ENCODE measurements at regions not wholly inside any gene's neighbourhood (a gene's known extent, or its start where the extent isn't known, plus 50 kb on each side); places are given as distances from the start of the nearest gene placed in this dataset. TPM values are rescaled to one million over a fixed set of nuclear protein-coding genes. Genes with fewer than 3 reads are reported as not detected.

DNA sequence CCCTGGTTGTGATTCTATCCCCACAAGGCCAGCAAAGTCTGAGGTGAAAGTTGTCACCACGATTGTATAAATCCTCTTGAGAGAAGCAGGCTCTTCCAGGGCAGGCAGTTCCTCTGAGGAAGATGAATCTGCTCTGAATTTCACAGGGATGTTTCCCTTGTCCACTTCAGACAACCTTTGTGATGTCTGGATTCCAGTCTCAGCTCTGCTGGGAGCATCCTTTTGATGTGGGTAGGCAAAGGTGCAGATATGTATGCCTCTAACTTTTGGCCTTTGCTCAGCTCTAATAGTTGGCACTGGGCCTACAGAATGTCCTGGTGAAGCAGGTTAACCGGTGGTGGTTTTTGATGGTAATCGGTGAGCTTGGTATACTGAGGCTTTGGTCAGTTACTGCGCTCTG lies 50.6 kb upstream of the WDR1 start (continued):
- TF ChIP-seq ZNF462 (CRISPR knock-in tag; IDR thresholded peaks at IDR 0.05) (no peak), EZH2 (IDR thresholded peaks at IDR 0.05; ENCODE audit: low read depth, unreplicated experiment) (no peak), REST (IDR thresholded peaks at IDR 0.05; ENCODE audit: unreplicated experiment) (no peak), NANOG (IDR thresholded peaks at IDR 0.05; ENCODE audit: borderline replicate concordance) (no peak)

Small RNA genes in the stretch of these regions (small RNA-seq; reads per million reads assigned to genes)
- gene AC006499.8 (ENCODE audit: low replicate concordance), result not detected

All from GM23338 (cell line).